ENCODE measurements at regions not wholly inside any gene's neighbourhood (a gene's known extent, or its start where the extent isn't known, plus 50 kb on each side); places are given as distances from the start of the nearest gene placed in this dataset.

DNA sequence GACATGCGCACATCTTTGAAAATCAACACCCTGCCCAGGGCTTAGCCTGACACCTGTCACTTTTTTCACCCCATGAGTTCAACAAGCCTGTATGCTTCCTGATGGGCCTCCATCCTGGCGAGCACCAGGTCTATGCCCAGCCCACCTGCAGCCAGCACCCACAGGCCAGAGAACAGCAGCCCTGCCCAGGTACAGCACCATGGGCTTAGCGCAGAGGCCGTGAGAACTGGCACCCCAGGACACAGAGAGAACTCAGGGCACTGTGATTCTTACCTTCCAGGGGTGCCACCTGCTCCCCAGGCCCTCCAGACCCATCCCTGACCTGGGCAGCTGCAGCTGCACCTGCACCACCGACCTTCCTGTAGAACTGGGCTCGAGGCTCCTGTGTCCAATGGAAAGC lies 536.6 kb downstream of the TCERG1L start:
- no peaks in the 10 kb centered on the region for H3K27me3 ChIP-seq (ENCODE audit: insufficient read depth, low read length)
- no peak overlapping the region for H2AFZ ChIP-seq (ENCODE audit: low read length)
- no peak overlapping the region for H2BK5ac ChIP-seq (ENCODE audit: insufficient read length, low read length)
- H3K4me1 ChIP-seq (ENCODE audit: insufficient read depth, low read length) = no peaks in the 10 kb centered on the region
- no peak overlapping the region for H3K4me2 ChIP-seq (ENCODE audit: insufficient read depth, insufficient read length, low read length)
- no peak overlapping the region for H3K23ac ChIP-seq (ENCODE audit: insufficient read length, low read depth, low read length)
- H4K91ac ChIP-seq (ENCODE audit: insufficient read length, low read depth, low read length) = no peak overlapping the region
- H3K79me1 ChIP-seq (ENCODE audit: insufficient read depth, low read depth, low read length, poor library complexity, severe bottlenecking) = no peaks in the 10 kb centered on the region
- no peak overlapping the region for H3K18ac ChIP-seq (ENCODE audit: insufficient read length, low read depth, low read length)
- no peak overlapping the region for H2BK120ac ChIP-seq (ENCODE audit: low read depth, low read length, poor library complexity, severe bottlenecking)
- no peaks in the 10 kb centered on the region for H3K79me2 ChIP-seq (ENCODE audit: insufficient read depth, low read length)
- H3K36me3 Mint-ChIP-seq (ENCODE audit: insufficient read depth in 1 of 3, low read depth in 3 of 3) = no peaks in the 10 kb centered on the region
- H4K5ac ChIP-seq (ENCODE audit: insufficient read length, low read depth, low read length) = no peak overlapping the region
- H3K4me1 Mint-ChIP-seq = peaks cover 4 to 11% of the 10 kb centered on the region in 2 experiments; a peak in 3 of 4 replicates
- TF ChIP-seq, protein P1, sequence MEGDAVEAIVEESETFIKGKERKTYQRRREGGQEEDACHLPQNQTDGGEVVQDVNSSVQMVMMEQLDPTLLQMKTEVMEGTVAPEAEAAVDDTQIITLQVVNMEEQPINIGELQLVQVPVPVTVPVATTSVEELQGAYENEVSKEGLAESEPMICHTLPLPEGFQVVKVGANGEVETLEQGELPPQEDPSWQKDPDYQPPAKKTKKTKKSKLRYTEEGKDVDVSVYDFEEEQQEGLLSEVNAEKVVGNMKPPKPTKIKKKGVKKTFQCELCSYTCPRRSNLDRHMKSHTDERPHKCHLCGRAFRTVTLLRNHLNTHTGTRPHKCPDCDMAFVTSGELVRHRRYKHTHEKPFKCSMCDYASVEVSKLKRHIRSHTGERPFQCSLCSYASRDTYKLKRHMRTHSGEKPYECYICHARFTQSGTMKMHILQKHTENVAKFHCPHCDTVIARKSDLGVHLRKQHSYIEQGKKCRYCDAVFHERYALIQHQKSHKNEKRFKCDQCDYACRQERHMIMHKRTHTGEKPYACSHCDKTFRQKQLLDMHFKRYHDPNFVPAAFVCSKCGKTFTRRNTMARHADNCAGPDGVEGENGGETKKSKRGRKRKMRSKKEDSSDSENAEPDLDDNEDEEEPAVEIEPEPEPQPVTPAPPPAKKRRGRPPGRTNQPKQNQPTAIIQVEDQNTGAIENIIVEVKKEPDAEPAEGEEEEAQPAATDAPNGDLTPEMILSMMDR (conservative IDR thresholded peaks at IDR 0.05) = no peak
- no peak overlapping the region for H4K8ac ChIP-seq (replicated peaks; ENCODE audit: insufficient read length, low read depth, low read length)
- H3K27ac ChIP-seq (ENCODE audit: insufficient read length, low read depth, low read length) = no peak overlapping the region
- no peak overlapping the region for H3K9ac ChIP-seq (ENCODE audit: extremely low read depth, insufficient read length, low read length)
- H3K27me3 Mint-ChIP-seq (ENCODE audit: low read depth) = peaks cover under 1% of the 10 kb centered on the region; the same call in 1 of the 2 replicates
- no peak overlapping the region for H3K27ac Mint-ChIP-seq
- no peaks in the 10 kb centered on the region for H3K23me2 ChIP-seq (ENCODE audit: insufficient read length, low read depth, low read length, poor library complexity, severe bottlenecking)
- H3K14ac ChIP-seq (ENCODE audit: insufficient read depth, low read length) = no peak overlapping the region
- no peak for DNase-seq
- H2AK5ac ChIP-seq (ENCODE audit: insufficient read length, low read length) = no peak overlapping the region
- no peaks in the 10 kb centered on the region for H3K9me3 ChIP-seq (ENCODE audit: control insufficient read depth, low read depth, low read length)
- peaks cover 3 to 5% of the 10 kb centered on the region in 2 experiments; a peak in 3 of 5 replicates for H3K9me3 Mint-ChIP-seq
- no peak overlapping the region for H2BK15ac ChIP-seq (ENCODE audit: low read depth, low read length)
- no peak overlapping the region for H2BK12ac ChIP-seq (ENCODE audit: insufficient read length, low read depth, low read length)
- H3K4ac ChIP-seq (ENCODE audit: low read depth, low read length) = no peak overlapping the region
- H3K4me3 Mint-ChIP-seq = no peak overlapping the region
- no peak overlapping the region for H3K56ac ChIP-seq (ENCODE audit: insufficient read length, low read depth, low read length)
- H3T11ph ChIP-seq (ENCODE audit: low read length) = no peak overlapping the region
- no peak overlapping the region for H2BK20ac ChIP-seq (ENCODE audit: low read depth, low read length, poor library complexity, severe bottlenecking)
- peaks cover 3% of the 10 kb centered on the region for H4K20me1 ChIP-seq (ENCODE audit: control insufficient read depth, insufficient read depth, insufficient read length)
- WGBS (ENCODE audit: extremely low coverage, insufficient read length, low lambda C conversion rate) = no CpG with 5 or more reads among the region's 6 CpGs

Measured in H9 (cell line).